K562 (cell line): ENCODE measurements at regions not wholly inside any gene's neighbourhood (a gene's known extent, or its start where the extent isn't known, plus 50 kb on each side); places are given as distances from the start of the nearest gene placed in this dataset.

Source experiments
- ATAC-seq: fragments of 200-7000 bp; cut with Tn5 transposase; 3 replicates; pipeline ENCODE4 v1.9.1; 2020; ENCODE audit warnings: moderate library complexity
- BruUV-seq: library from RNA; stranded (reverse); fragments of 400-500 nt; replicated peaks from 2 replicates; lab custom pipeline; 2021; lab: Mats Ljungman, UMichigan
- CTCF ChIA-PET: fragments of 300-600 bp; formaldehyde crosslinking; extraction: SDS; loops from one replicate; lab custom pipeline; 2021; ENCODE audit warnings: low intra/inter-chr PET ratio; lab: Yijun Ruan, JAX
- POLR2A ChIA-PET: fragments of 300-600, 350-650 bp; sonication (Branson Sonifier 250); formaldehyde crosslinking; extraction: SDS; loops from one replicate; lab custom pipeline; 2021; ENCODE audit warnings: antibody characterized with exemption, inconsistent platforms; lab: Yijun Ruan, JAX
- DNase-seq, 4 experiments: peaks; one replicate each; pipeline versions ENCODE4 v3.0.0 to v3.0.0-alpha.2; 2011 to 2018; ENCODE audit warnings: low spot score in 3 of 4, mixed read lengths in 3 of 4; ENCODE audit errors: extremely low read depth in 1 of 4
- FAIRE-seq: peaks from 2 replicates; lab custom pipeline; 2011; peaks lifted over from hg19 to GRCh38; lab: Jason Lieb, UNC
- H2AFZ ChIP-seq: 2 replicates; pipeline ENCODE4 v1.6.0; 2011; ENCODE audit warnings: low read depth, low read length, control low read depth, inconsistent platforms
- H3K27ac ChIP-seq: fragments of 200-600 bp; 3 replicates; pipeline ENCODE4 v1.8.0; 2011; ENCODE audit warnings: low read depth, mild to moderate bottlenecking, control low read depth, inconsistent platforms, low read length, moderate library complexity, mixed read lengths; ENCODE audit errors: extremely low read depth
- H3K27me3 ChIP-seq, 2 experiments: fragments of 300-600 bp in 1 of 2; 2 replicates in 1 of 2; 3 replicates in 1 of 2; pipeline versions ENCODE4 v1.6.0 to v1.8.0; 2011; ENCODE audit warnings: inconsistent platforms in 2 of 2, low read length in 2 of 2, mild to moderate bottlenecking in 1 of 2, mixed read lengths in 1 of 2, moderate library complexity in 1 of 2; ENCODE audit not compliant: control insufficient read depth in 2 of 2, insufficient read depth in 2 of 2
- H3K36me3 ChIP-seq: fragments of 300-600 bp; 3 replicates; pipeline ENCODE4 v1.8.0; 2011; ENCODE audit warnings: mild to moderate bottlenecking, low read length, inconsistent platforms; ENCODE audit not compliant: control insufficient read depth, insufficient read depth
- H3K4me1 ChIP-seq, 2 experiments: fragments of 200-600 bp in 1 of 2; replicated peaks in 1 of 2; 2 replicates in 1 of 2; 3 replicates in 1 of 2; pipeline versions ENCODE4 v1.5.1 to v1.8.0; 2011; ENCODE audit warnings: inconsistent platforms in 2 of 2, low read length in 2 of 2, mild to moderate bottlenecking in 1 of 2, mixed read lengths in 1 of 2, moderate library complexity in 1 of 2; ENCODE audit not compliant: control insufficient read depth in 2 of 2, insufficient read depth in 2 of 2
- H3K4me2 ChIP-seq: 2 replicates; pipeline ENCODE4 v1.6.1; 2011; ENCODE audit warnings: low read length, control low read depth, inconsistent platforms, mixed read lengths; ENCODE audit not compliant: insufficient read depth
- H3K4me3 ChIP-seq: fragments of 200-600 bp; sonication (generic), shearing (Covaris generic); 2 replicates; pipeline ENCODE4 v1.5.1; 2016; ENCODE audit warnings: control low read depth, inconsistent platforms
- H3K79me2 ChIP-seq: fragments of 200-600 bp; 3 replicates; pipeline ENCODE4 v1.8.0; 2011; ENCODE audit warnings: low read length, inconsistent platforms; ENCODE audit not compliant: control insufficient read depth, insufficient read depth
- H3K9ac ChIP-seq, 2 experiments: 2 replicates each; pipeline versions ENCODE4 v1.6.0 to v1.6.1; 2011; ENCODE audit warnings: low read depth in 2 of 2, low read length in 2 of 2, control low read depth in 1 of 2, inconsistent platforms in 1 of 2, mild to moderate bottlenecking in 1 of 2, mixed read lengths in 1 of 2; ENCODE audit not compliant: insufficient read depth in 1 of 2
- H3K9me1 ChIP-seq: one replicate; pipeline ENCODE4 v1.6.0; 2011; ENCODE audit warnings: inconsistent platforms, mild to moderate bottlenecking, low read length, moderate library complexity; ENCODE audit not compliant: control insufficient read depth, insufficient read depth
- H3K9me3 ChIP-seq: replicated peaks from 2 replicates; pipeline ENCODE4 v1.5.1; 2011; ENCODE audit warnings: low read depth, low read length, inconsistent platforms; ENCODE audit not compliant: control insufficient read depth, insufficient read depth
- H4K20me1 ChIP-seq: replicated peaks from 2 replicates; pipeline ENCODE4 v1.6.1; 2011; ENCODE audit warnings: low read length, inconsistent platforms, mixed read lengths; ENCODE audit not compliant: control insufficient read depth, insufficient read depth
- ELF1 ChIP-seq: fragments of 200-800 bp; sonication (Bioruptor generic); IDR thresholded peaks from 2 replicates; pipeline ENCODE4 v1.6.1; 2016; ENCODE audit warnings: missing genetic modification characterization, missing compliant biosample characterization
- JUN ChIP-seq, 2 experiments: sonication (generic) in 1 of 2; formaldehyde crosslinking in 1 of 2; IDR thresholded peaks; 2 replicates each; pipeline versions ENCODE4 v1.6.1 to v1.8.0; 2012 to 2022; ENCODE audit warnings: borderline replicate concordance in 2 of 2, mild to moderate bottlenecking in 2 of 2, improper control_type of control experiment in 1 of 2, low read depth in 1 of 2, low read length in 1 of 2, missing genetic modification reagents in 1 of 2
- KLF1 ChIP-seq: fragments of 450-650 bp; IDR thresholded peaks from 2 replicates; pipeline ENCODE4 v1.6.1; 2016; ENCODE audit warnings: missing genetic modification characterization, missing compliant biosample characterization
- NCOA2 ChIP-seq, 2 experiments: fragments of 450-650 bp; IDR thresholded peaks; 2 replicates each; pipeline ENCODE4 v1.6.1; 2018; ENCODE audit warnings: mild to moderate bottlenecking in 2 of 2, moderate library complexity in 1 of 2; ENCODE audit not compliant: partially characterized antibody in 2 of 2
- SRSF9 ChIP-seq: fragments of 200-400 bp; formaldehyde crosslinking; IDR thresholded peaks from 2 replicates; pipeline ENCODE4 v1.6.1; 2017; ENCODE audit warnings: low read depth, low read length, borderline replicate concordance
- WGBS: fragments of 100-300 bp; shearing (Covaris generic); methylation state at CpG from one replicate; pipeline ENCODE4 v1.1.6; 2016; ENCODE audit warnings: low coverage, mixed read lengths; ENCODE audit not compliant: insufficient coverage; ENCODE audit errors: missing lambda C conversion rate; 5-methylcytosine and 5-hydroxymethylcytosine counted together
- in situ Hi-C: fragments of 300-500 bp; cut with MboI; formaldehyde crosslinking; loops from 4 replicates; pipeline ENCODE4 v1.15.0; 2018; ENCODE audit warnings: inconsistent platforms, mixed read lengths
- intact Hi-C: fragments of 100-400 bp; cut with micrococcal nuclease; formaldehyde crosslinking; loops from 2 replicates; pipeline ENCODE4 v1.14.2; 2022
- TF ChIP-seq, protein P1 (sequence below): sonication (generic); formaldehyde crosslinking; IDR thresholded peaks from 2 replicates; pipeline ENCODE4 v1.8.1; 2023; ENCODE audit warnings: mild to moderate bottlenecking, missing genetic modification reagents
- TF ChIP-seq, protein P2 (sequence below), 2 experiments: fragments of 450-650 bp; IDR thresholded peaks; 2 replicates each; pipeline ENCODE4 v1.6.1; 2016

DNA sequence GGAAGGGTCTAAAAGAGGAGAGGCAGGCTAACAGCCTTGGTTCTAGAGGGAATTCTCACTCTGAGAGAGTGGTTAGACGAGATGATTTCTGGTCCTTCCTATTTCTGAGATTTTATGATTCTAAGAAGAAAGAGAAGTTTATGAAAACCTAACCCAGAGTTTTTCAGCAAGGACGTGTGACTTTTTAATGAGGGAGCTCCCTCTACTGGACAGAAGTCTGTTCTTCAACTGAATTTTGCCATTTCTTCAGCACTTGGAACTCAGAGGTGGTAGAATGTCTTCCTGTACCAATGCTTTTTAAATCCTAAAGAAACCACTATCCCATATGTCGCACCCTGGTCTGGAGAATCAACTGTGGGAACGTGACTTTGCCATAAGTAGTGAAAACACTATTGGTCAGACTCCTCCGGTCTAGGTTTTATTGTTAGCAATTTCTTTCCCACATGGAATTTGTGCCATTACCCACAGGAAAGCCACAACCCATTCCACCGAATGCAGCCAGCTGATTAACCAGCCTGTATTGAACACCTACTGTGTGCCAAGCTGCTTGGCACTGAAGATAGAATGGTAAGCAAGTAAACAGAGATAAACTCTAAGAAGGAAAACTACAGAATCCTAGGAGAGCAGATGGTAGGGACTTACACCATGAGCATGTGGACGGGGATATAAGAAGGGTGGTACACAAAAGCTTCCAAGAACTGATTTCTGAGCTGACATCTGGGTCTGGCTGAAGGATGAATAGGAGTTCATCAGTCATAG, 199.5 kb upstream of the LMCD1 start (continued):
- TF ChIP-seq, protein P1, sequence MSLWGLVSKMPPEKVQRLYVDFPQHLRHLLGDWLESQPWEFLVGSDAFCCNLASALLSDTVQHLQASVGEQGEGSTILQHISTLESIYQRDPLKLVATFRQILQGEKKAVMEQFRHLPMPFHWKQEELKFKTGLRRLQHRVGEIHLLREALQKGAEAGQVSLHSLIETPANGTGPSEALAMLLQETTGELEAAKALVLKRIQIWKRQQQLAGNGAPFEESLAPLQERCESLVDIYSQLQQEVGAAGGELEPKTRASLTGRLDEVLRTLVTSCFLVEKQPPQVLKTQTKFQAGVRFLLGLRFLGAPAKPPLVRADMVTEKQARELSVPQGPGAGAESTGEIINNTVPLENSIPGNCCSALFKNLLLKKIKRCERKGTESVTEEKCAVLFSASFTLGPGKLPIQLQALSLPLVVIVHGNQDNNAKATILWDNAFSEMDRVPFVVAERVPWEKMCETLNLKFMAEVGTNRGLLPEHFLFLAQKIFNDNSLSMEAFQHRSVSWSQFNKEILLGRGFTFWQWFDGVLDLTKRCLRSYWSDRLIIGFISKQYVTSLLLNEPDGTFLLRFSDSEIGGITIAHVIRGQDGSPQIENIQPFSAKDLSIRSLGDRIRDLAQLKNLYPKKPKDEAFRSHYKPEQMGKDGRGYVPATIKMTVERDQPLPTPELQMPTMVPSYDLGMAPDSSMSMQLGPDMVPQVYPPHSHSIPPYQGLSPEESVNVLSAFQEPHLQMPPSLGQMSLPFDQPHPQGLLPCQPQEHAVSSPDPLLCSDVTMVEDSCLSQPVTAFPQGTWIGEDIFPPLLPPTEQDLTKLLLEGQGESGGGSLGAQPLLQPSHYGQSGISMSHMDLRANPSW (CRISPR knock-in tag): no peak
- TF ChIP-seq JUN (IDR thresholded peaks at IDR 0.05; ENCODE audit: borderline replicate concordance, low read depth, low read length): no peak
- no peak for TF ChIP-seq JUN (CRISPR knock-in tag; IDR thresholded peaks at IDR 0.05; ENCODE audit: borderline replicate concordance)
- TF ChIP-seq, all 486 proteins: peak for 3

DNA sequence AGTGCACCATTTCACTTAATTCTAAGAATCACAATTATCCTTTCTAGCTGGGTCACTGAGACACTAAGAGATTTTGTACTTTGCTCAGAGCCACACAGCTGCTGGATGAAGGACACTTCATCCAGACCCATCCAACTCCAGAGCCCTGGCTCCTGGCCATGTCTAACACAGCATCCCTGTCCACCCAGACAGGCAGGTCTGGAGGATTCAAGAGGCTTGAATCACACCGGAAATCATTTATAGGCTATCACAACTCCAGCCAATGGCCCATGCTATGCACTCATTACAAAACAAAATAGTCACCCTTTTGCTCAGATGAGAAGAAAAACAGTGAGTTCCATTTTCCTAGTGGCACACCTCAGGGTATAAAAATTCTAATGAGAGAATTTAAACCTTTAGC, 198.2 kb upstream of the LMCD1 start:
- ATAC-seq (no peak), FAIRE-seq (no peak), DNase-seq (no peak)
- Histone ChIP-seq H3K27ac (no peak overlapping the region), H3K36me3 (no peaks in the 10 kb centered on the region), H3K4me1 (no peaks in the 10 kb centered on the region), H3K79me2 (no peaks in the 10 kb centered on the region), H3K9ac (no peak overlapping the region), H2AFZ (no peak overlapping the region), H3K9me1 (no peaks in the 10 kb centered on the region), H3K27me3 (no peaks in the 10 kb centered on the region), H3K9me3 (no peaks in the 10 kb centered on the region; the same call in 1 of the 2 replicates), H3K4me3 (no peak overlapping the region), H3K4me2 (no peak overlapping the region), H4K20me1 (no peaks in the 10 kb centered on the region)
- BruUV-seq: no TSS peak
- no peak for TF ChIP-seq SRSF9
- no peak for TF ChIP-seq NCOA2 (IDR thresholded peaks at IDR 0.05; ENCODE audit: partially characterized antibody in 2 of 2)
- TF ChIP-seq ELF1 (tag): no peak
- TF ChIP-seq, protein P2, sequence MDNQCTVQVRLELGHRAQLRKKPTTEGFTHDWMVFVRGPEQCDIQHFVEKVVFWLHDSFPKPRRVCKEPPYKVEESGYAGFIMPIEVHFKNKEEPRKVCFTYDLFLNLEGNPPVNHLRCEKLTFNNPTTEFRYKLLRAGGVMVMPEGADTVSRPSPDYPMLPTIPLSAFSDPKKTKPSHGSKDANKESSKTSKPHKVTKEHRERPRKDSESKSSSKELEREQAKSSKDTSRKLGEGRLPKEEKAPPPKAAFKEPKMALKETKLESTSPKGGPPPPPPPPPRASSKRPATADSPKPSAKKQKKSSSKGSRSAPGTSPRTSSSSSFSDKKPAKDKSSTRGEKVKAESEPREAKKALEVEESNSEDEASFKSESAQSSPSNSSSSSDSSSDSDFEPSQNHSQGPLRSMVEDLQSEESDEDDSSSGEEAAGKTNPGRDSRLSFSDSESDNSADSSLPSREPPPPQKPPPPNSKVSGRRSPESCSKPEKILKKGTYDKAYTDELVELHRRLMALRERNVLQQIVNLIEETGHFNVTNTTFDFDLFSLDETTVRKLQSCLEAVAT (IDR thresholded peaks at IDR 0.05): no peak
- TF ChIP-seq KLF1 (tag): no peak
- ChIA-PET CTCF (no interaction called here), POLR2A (no interaction called here)
- WGBS: 0% methylated on average over 1 of the region's 1 CpG
- in situ Hi-C loops (no loop called here), intact Hi-C loops (no loop called here)
